ENCODE measurements at regions not wholly inside any gene's neighbourhood (a gene's known extent, or its start where the extent isn't known, plus 50 kb on each side); places are given as distances from the start of the nearest gene placed in this dataset.

DNA sequence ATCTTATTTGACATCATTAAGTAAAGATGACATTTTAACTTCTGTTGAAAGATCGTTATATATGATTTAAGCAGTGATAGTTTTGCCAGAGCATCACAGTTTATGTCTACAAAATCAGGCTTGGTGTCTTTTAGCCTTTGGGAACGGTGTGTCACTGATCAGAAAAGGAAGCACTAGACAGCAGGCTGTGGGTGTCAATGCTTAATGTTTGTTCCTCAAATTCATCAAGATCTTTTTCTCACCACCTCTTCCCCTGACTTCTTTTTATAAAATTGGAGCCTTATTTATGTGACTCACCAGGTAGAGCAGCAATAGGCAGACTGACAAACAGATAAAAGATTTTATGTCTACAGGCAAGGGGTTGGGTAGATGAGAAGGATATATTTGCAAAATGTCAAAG, 1558.5 kb downstream of the EFNB2 start:
- WGBS, 2 donors = 71 to 79% methylated on average over 2 of the region's 2 CpGs
- intact Hi-C loops (cut with DNase I; ENCODE audit: low total_unique reads) = no loop called here
- Histone ChIP-seq H3K9me3 (no peaks in the 10 kb centered on the region), H3K36me3 (ENCODE audit: low read depth, missing control alignments) (no peaks in the 10 kb centered on the region), H3K4me3 (no peak overlapping the region), H3K27ac (no peak overlapping the region), H3K27me3 (no peaks in the 10 kb centered on the region), H3K4me1 (no peaks in the 10 kb centered on the region)
- no peak for DNase-seq
- TF ChIP-seq, protein P1, sequence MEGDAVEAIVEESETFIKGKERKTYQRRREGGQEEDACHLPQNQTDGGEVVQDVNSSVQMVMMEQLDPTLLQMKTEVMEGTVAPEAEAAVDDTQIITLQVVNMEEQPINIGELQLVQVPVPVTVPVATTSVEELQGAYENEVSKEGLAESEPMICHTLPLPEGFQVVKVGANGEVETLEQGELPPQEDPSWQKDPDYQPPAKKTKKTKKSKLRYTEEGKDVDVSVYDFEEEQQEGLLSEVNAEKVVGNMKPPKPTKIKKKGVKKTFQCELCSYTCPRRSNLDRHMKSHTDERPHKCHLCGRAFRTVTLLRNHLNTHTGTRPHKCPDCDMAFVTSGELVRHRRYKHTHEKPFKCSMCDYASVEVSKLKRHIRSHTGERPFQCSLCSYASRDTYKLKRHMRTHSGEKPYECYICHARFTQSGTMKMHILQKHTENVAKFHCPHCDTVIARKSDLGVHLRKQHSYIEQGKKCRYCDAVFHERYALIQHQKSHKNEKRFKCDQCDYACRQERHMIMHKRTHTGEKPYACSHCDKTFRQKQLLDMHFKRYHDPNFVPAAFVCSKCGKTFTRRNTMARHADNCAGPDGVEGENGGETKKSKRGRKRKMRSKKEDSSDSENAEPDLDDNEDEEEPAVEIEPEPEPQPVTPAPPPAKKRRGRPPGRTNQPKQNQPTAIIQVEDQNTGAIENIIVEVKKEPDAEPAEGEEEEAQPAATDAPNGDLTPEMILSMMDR (IDR thresholded peaks at IDR 0.05) = no peak
- TF ChIP-seq POLR2A (IDR thresholded peaks at IDR 0.05) = no peak

DNA sequence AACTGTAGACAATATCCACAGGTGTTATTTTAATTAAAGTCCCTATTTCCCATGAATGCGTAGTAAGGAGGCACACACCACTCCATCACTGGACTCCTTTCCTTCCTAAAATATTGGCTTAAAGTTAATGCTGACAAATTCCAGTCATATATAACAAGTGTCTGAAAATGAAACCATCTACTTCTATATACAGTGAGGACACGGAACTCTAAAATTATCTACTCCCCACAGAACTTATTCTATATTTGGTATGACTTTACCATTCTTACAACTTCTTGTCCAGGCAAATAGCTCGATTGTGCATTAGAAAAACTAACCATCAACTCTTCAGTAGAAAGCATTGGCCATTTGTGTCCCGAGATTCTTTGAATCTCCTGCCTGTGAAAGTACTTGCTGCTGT, 1560.2 kb downstream of the EFNB2 start:
- 67 to 68% methylated on average over 4 of the region's 4 CpGs for WGBS, 2 donors
- no peaks in the 10 kb centered on the region for H3K9me3 ChIP-seq
- intact Hi-C loops (cut with DNase I; ENCODE audit: low total_unique reads) = no loop called here
- no peaks in the 10 kb centered on the region for H3K27me3 ChIP-seq
- no peak for DNase-seq
- no peak for TF ChIP-seq POLR2A (IDR thresholded peaks at IDR 0.05)
- TF ChIP-seq, protein P1 (IDR thresholded peaks at IDR 0.05) = no peak
- no peaks in the 10 kb centered on the region for H3K36me3 ChIP-seq (ENCODE audit: low read depth, missing control alignments)
- no peak overlapping the region for H3K27ac ChIP-seq
- H3K4me3 ChIP-seq = no peak overlapping the region
- H3K4me1 ChIP-seq = no peaks in the 10 kb centered on the region

DNA sequence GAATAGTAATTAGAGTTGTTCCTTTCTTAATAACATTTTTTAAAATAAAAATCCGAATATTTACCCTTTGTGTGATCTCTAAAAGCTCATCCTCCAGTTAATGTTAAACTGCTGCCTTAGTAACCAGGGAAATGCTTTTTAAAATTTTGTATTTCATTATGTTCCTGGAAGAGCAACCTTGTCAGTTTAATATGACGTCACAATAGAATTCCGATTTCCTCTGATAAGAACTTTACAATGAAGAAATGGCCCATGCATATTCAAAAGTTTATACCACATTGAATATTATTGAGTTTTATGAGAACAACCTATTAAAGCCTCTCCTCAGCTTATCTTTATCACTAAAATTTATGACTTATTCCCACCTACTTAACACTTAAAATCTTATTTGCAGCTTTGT, 1566.6 kb downstream of the EFNB2 start:
- H3K4me1 ChIP-seq = no peaks in the 10 kb centered on the region
- no peaks in the 10 kb centered on the region for H3K36me3 ChIP-seq (ENCODE audit: low read depth, missing control alignments)
- H3K27ac ChIP-seq = no peak overlapping the region
- intact Hi-C loops (cut with DNase I; ENCODE audit: low total_unique reads) = no loop called here
- TF ChIP-seq, protein P1 (IDR thresholded peaks at IDR 0.05) = no peak
- no peak for TF ChIP-seq POLR2A (IDR thresholded peaks at IDR 0.05)
- WGBS, 2 donors = 79 to 86% methylated on average over 3 of the region's 3 CpGs
- DNase-seq = no peak
- H3K9me3 ChIP-seq = no peaks in the 10 kb centered on the region
- H3K27me3 ChIP-seq = no peaks in the 10 kb centered on the region
- no peak overlapping the region for H3K4me3 ChIP-seq

DNA sequence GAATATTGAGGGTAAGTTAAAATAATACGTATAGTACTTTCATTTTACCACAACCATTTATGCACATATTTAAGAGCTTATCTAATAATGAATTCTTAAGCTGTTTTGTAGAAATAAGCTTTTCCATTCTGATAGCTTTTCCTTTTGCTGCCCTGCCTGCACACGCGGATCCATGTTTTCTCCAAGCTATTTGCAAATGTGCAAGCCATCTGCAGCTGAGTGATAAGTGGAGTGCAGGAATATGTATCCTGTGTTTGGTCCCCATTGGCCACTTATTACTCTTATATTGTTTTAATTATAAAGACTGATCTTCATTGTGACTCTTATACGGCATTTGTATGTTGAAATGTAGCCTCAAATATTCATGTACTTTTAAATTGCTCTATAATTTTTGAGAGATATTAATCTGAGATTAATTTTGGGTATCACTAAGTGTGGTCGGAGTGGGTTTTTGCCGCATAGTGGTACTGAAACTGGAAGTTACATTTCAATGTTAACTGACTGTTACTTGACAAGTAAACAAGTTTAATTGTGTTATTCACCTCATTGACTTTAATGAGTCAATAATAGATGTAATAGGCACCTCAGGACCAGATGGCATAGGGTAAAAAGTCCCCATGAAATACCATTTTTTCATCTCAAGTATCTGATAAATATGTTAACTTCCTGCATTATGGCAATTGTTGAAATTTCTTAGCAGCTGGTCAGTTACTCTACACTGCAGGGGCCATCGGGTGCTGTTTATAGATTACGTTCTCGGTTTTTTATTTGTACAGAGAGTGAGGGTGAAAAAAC, 1567.4 kb downstream of the EFNB2 start:
- H3K36me3 ChIP-seq (ENCODE audit: low read depth, missing control alignments) = no peaks in the 10 kb centered on the region
- WGBS, 2 donors = 82 to 87% methylated on average over 9 of the region's 9 CpGs
- H3K27ac ChIP-seq = no peak overlapping the region
- no peaks in the 10 kb centered on the region for H3K27me3 ChIP-seq
- no peaks in the 10 kb centered on the region for H3K4me1 ChIP-seq
- no peaks in the 10 kb centered on the region for H3K9me3 ChIP-seq
- intact Hi-C loops (cut with DNase I; ENCODE audit: low total_unique reads) = no loop called here
- no peak for DNase-seq
- H3K4me3 ChIP-seq = no peak overlapping the region
- TF ChIP-seq POLR2A (IDR thresholded peaks at IDR 0.05) = no peak
- TF ChIP-seq, protein P1 (IDR thresholded peaks at IDR 0.05) = no peak

DNA sequence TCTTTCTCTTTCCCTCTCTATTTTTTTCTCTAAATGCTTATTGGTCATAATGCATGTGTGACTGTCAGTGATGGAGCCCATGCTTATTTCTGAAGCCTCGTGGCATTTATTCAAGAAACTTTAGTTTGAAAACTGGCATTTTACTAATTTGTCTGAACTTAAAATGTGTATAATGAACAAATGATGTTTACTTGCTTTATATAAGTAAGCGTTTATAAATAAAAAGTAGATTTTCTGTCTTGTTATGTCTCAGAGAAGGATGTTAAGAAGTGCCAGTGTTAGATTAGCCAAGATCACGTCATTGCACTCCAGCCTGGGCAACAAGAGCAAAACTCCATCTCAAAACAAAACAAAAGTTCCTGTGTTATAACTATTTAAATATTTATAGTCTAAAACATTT, 1568.1 kb downstream of the EFNB2 start:
- no peaks in the 10 kb centered on the region for H3K27me3 ChIP-seq
- no peak overlapping the region for H3K4me3 ChIP-seq
- TF ChIP-seq, protein P1 (IDR thresholded peaks at IDR 0.05) = no peak
- no peak for DNase-seq
- no peaks in the 10 kb centered on the region for H3K9me3 ChIP-seq
- no peaks in the 10 kb centered on the region for H3K36me3 ChIP-seq (ENCODE audit: low read depth, missing control alignments)
- no peak overlapping the region for H3K27ac ChIP-seq
- H3K4me1 ChIP-seq = no peaks in the 10 kb centered on the region
- intact Hi-C loops (cut with DNase I; ENCODE audit: low total_unique reads) = no loop called here
- WGBS, 2 donors = 55 to 60% methylated on average over 3 of the region's 3 CpGs
